ENCODE measurements at regions not wholly inside any gene's neighbourhood (a gene's known extent, or its start where the extent isn't known, plus 50 kb on each side); places are given as distances from the start of the nearest gene placed in this dataset.
"Not testable (repeated sequence)": the region's sequence is repeated elsewhere in the genome, so short reads cannot be mapped to it uniquely, and the experiment has no call there.

DNA sequence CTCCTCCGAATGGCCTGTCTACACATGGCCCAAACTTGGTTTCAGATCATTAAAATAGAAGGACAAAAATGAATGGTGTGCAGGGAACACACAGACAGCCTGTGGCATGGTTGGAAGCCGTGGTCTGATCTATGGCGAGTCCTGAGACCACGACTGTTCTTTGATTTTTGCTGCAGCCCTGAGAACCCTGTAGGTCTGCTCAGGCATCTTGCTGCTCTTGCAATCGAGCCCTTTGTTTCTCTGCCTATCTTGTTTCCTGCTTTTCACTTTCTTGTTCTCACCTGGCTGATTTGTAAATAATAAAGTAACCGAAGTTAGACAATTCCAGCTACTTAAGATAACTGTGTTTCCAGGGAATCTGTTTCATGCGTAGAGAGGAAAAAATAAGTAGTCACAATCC lies 54.1 kb upstream of the NBPF9 start:
- not testable (repeated sequence) for H3K27ac ChIP-seq; H3K36me3 ChIP-seq; H3K4me3 ChIP-seq; H3K27me3 ChIP-seq; H3K9me3 ChIP-seq (ENCODE audit: low read depth); H3K4me1 ChIP-seq (ENCODE audit: low read depth); DNase-seq (ENCODE audit: low read depth in 1 of 2, low spot score in 1 of 2)

DNA sequence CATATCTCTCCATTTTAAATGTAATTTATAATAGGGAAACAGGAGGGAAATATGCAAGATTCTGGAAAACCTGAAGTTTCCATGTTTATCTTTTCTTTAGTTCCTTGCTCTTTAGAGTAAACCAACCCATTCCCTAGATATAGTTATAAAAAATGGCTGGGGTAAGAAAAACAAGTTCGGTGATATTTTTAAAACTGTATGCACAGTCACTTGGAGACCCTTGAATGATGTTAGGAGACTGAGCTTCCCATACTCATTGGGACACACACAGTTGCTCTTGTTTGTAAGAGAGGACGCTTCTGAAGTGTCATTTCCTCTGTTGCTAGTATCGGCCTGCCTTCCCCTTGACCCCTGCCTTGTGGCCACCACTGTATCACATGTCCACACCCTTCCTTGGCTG lies 55.0 kb upstream of the NBPF9 start:
- not testable (repeated sequence) for H3K27me3 ChIP-seq; H3K4me1 ChIP-seq (ENCODE audit: low read depth); DNase-seq (ENCODE audit: low read depth in 1 of 2, low spot score in 1 of 2); H3K9me3 ChIP-seq (ENCODE audit: low read depth); H3K27ac ChIP-seq; H3K36me3 ChIP-seq; H3K4me3 ChIP-seq

DNA sequence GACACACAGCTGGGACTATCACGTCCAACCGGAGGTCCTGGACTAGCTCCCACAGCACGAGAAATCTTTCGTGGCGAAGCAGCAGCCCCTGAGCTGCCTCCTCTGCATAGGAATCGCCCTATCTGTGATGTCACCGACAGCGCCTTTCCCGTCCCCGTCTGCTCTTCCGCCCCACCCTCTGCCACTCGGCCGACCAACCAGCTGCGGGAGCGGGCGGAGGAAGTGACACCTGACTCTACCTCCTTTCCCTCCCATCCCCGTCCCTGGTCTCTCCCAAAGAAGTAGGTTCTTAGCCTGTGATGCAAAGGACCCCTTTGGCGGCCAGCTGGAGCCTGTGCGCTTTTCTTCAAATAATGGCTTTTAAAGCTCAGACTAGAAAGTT lies 59.7 kb upstream of the NBPF9 start:
- DNase-seq (ENCODE audit: low read depth in 1 of 2, low spot score in 1 of 2); H3K4me1 ChIP-seq (ENCODE audit: low read depth); H3K27me3 ChIP-seq; H3K9me3 ChIP-seq (ENCODE audit: low read depth); H3K27ac ChIP-seq; H3K36me3 ChIP-seq; H3K4me3 ChIP-seq: not testable (repeated sequence)

GRCh38 chr1:149174765-149175164 lies 71.4 kb upstream of the NBPF9 start:
- peak overlapping the region; percentile 18 for H3K4me3 ChIP-seq

DNA sequence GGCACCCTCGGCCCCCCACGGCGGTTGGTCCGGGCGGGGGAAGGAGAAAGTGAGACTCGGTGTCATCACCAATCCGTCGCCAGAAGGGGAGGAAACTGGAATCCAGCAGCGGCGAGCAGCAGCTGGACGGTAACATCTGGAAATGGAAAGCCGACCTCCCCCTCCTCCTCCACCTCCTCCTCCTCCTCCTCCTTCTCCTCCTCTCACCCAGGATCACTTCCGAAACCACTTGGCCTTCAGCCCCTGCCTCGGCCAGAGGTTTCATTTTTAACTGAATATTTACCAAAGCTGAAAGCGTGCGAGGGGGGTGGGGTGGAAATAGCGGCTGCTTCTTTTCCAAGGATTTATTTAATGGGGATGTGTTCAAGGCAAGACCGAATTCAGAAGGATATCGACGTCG lies 72.5 kb upstream of the NBPF9 start:
- not testable (repeated sequence) for H3K36me3 ChIP-seq; H3K27me3 ChIP-seq; H3K4me1 ChIP-seq (ENCODE audit: low read depth); DNase-seq (ENCODE audit: low read depth in 1 of 2, low spot score in 1 of 2); H3K27ac ChIP-seq; H3K9me3 ChIP-seq (ENCODE audit: low read depth)
- peak overlapping the region; percentile 56 for H3K4me3 ChIP-seq

More at GRCh38 chr1:149174765-149175164, 71.4 kb upstream of the NBPF9 start:
- not testable (repeated sequence) for H3K36me3 ChIP-seq; H3K27me3 ChIP-seq; H3K4me1 ChIP-seq (ENCODE audit: low read depth); H3K9me3 ChIP-seq (ENCODE audit: low read depth); H3K27ac ChIP-seq; DNase-seq (ENCODE audit: low read depth in 1 of 2, low spot score in 1 of 2)

- Histone ChIP-seq H3K4me3 (peak overlapping the region; percentile 43), H3K27ac (peak overlapping the region; percentile 75)
- not testable (repeated sequence) for H3K4me1 ChIP-seq (ENCODE audit: low read depth); H3K9me3 ChIP-seq (ENCODE audit: low read depth); H3K36me3 ChIP-seq; H3K27me3 ChIP-seq
- peak; percentile 29 to 52 for DNase-seq (ENCODE audit: low read depth in 1 of 2, low spot score in 1 of 2)
Measured at GRCh38 chr1:149176453-149177316, 73.3 kb upstream of the NBPF9 start.

DNA sequence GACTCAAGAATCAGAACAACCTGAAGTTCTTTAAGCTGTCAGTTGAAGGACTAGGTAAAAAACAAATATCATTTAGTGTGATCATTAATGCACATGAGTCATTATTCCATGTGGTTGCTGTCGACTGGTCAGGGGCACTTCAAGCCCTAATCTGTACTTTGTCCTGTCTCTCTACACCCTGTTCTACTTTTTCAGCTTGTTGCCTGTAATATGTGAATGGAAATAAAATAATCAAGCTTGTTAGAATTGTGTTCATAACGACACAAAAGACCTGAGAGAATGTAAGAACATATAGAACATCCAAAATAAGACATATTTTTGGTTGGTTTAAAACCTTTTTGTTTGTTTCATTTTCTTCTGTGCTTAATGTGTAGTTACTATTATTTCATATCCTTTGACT lies 87.4 kb upstream of the NBPF9 start:
- not testable (repeated sequence) for H3K9me3 ChIP-seq (ENCODE audit: low read depth); H3K4me3 ChIP-seq; H3K27me3 ChIP-seq; H3K4me1 ChIP-seq (ENCODE audit: low read depth); DNase-seq (ENCODE audit: low read depth in 1 of 2, low spot score in 1 of 2); H3K27ac ChIP-seq; H3K36me3 ChIP-seq

- not testable (repeated sequence) for H3K4me1 ChIP-seq (ENCODE audit: low read depth); H3K27me3 ChIP-seq; H3K9me3 ChIP-seq (ENCODE audit: low read depth); H3K27ac ChIP-seq; H3K36me3 ChIP-seq; H3K4me3 ChIP-seq; DNase-seq (ENCODE audit: low read depth in 1 of 2, low spot score in 1 of 2)
Measured at GRCh38 chr1:149196651-149197050, 93.3 kb upstream of the NBPF9 start.

DNA sequence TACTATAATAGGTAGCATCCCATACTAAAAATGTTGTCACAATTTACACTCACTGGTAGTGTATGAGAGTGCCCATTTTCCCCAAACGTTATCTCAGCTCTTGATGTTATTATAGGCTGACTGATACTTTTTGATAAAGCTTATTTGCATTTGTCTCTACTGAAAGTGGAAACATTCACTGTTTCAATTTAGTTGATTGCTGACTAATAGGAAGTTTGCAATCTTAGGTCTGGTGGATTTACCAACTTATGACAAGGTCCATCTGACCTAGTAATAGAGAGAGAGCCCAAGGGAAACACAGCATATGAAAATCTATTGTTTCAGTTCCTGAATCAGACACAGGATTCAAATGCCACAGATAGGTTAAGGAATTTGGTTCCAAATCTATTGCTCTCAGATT lies 97.2 kb upstream of the NBPF9 start:
- not testable (repeated sequence) for H3K27me3 ChIP-seq; H3K36me3 ChIP-seq; H3K9me3 ChIP-seq (ENCODE audit: low read depth); H3K4me3 ChIP-seq; H3K4me1 ChIP-seq (ENCODE audit: low read depth); H3K27ac ChIP-seq
- DNase-seq (ENCODE audit: low read depth in 1 of 2, low spot score in 1 of 2), result peak in 1 of 2 donors; percentile 63

DNA sequence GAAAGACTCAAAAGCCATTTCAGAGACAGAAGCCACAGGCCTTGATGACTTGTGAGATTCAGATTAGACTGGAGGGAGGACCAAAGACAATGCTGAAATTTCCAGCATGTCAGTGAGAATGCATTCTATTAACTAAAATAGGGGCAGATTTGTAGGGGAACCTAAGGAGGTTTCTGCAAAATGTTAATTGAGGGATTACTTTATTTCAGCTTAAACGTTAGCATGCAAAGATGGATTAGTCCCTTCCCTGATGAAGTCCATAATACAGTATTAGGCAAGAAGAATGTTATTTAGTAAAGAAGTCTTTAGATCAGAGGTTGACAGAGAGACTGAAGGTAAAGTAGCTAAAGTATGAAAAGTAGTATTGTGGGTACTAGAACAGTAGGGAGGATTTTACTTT lies 98.9 kb upstream of the NBPF9 start:
- H3K4me3 ChIP-seq; H3K27ac ChIP-seq; H3K9me3 ChIP-seq (ENCODE audit: low read depth); H3K36me3 ChIP-seq; DNase-seq (ENCODE audit: low read depth in 1 of 2, low spot score in 1 of 2); H3K27me3 ChIP-seq; H3K4me1 ChIP-seq (ENCODE audit: low read depth): not testable (repeated sequence)

DNA sequence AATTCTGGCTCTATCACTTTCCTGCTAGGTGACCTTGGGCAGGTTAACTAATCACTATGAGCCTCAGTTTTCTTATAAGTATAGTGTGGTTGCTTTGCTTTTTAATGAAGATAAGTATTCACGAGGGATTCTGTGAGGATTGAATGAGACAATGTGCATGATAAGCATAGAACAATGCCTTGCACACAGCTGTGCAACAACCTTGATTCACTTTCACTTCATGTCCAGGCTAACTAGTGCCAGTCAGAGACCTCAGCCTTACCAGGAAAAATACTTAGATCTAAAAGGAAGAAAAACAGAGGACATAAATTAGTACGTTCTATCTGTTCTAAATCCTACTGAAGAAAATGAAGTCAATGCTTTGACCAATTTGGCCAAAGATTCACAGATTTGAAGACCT lies 101.0 kb upstream of the NBPF9 start:
- not testable (repeated sequence) for H3K4me1 ChIP-seq (ENCODE audit: low read depth); H3K27me3 ChIP-seq; DNase-seq (ENCODE audit: low read depth in 1 of 2, low spot score in 1 of 2); H3K27ac ChIP-seq; H3K9me3 ChIP-seq (ENCODE audit: low read depth); H3K36me3 ChIP-seq; H3K4me3 ChIP-seq

DNA sequence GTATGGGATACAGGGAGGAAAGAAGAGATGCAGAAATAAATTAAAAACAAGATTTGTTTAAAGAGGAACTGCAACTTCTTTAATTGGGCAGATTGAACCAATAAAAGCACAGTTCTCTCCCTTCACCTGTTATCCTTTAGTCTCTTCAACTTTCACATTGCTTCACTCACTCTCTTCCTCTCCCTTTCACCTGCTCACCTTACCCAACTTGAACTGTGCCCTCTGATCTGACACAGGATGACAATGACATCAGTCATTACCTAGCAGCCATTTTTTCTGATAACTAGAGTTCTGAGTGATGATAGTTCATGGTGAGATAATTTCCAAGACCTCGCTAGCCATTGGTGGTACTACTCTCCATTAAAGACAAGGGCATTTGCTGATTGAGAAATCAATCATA lies 105.5 kb upstream of the NBPF9 start:
- not testable (repeated sequence) for H3K4me1 ChIP-seq (ENCODE audit: low read depth); H3K27me3 ChIP-seq; H3K9me3 ChIP-seq (ENCODE audit: low read depth); H3K27ac ChIP-seq; H3K4me3 ChIP-seq; H3K36me3 ChIP-seq; DNase-seq (ENCODE audit: low read depth in 1 of 2, low spot score in 1 of 2)

- not testable (repeated sequence) for H3K4me1 ChIP-seq (ENCODE audit: low read depth); H3K27me3 ChIP-seq; H3K27ac ChIP-seq; H3K36me3 ChIP-seq; H3K9me3 ChIP-seq (ENCODE audit: low read depth); DNase-seq (ENCODE audit: low read depth in 1 of 2, low spot score in 1 of 2); H3K4me3 ChIP-seq
Measured at GRCh38 chr1:149211757-149212420, 108.5 kb upstream of the NBPF9 start.

DNA sequence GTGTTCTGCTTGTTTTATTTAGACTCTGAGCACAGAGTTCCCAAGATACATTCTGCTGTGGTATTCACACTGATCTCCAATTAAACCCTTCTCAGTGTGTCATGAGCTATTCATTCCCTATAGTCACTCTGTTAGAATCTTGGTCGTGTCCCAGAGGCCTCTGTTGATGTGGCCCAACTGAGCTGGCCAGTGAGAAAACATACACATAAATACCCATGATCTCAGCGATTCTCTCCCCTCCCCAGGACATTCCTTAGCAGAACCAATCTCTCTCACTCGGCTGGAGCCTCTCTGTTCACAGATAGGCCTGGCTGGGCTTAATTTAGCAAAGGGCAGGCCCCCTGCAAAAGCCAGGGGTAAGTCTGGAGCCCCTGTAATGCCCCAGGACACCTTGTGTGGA lies 109.6 kb upstream of the NBPF9 start:
- H3K9me3 ChIP-seq (ENCODE audit: low read depth); H3K27ac ChIP-seq; DNase-seq (ENCODE audit: low read depth in 1 of 2, low spot score in 1 of 2); H3K4me1 ChIP-seq (ENCODE audit: low read depth); H3K4me3 ChIP-seq; H3K36me3 ChIP-seq; H3K27me3 ChIP-seq: not testable (repeated sequence)
